OCI-LY1 (cell line): ENCODE measurements at regions not wholly inside any gene's neighbourhood (a gene's known extent, or its start where the extent isn't known, plus 50 kb on each side); places are given as distances from the start of the nearest gene placed in this dataset.

Experiments used
- H2AFZ ChIP-seq: fragments of 200-600 bp; sonication (generic), shearing (Covaris generic); 2 replicates; pipeline ENCODE4 v1.6.0; 2014; ENCODE audit warnings: antibody characterized with exemption, mild to moderate bottlenecking, low read length
- H3F3A ChIP-seq: fragments of 200-600 bp; sonication (generic), shearing (Covaris generic); 2 replicates; pipeline ENCODE4 v1.6.0; 2014; ENCODE audit warnings: mild to moderate bottlenecking, antibody characterized with exemption, low read length, moderate library complexity; ENCODE audit not compliant: insufficient read depth
- H3K27ac ChIP-seq: fragments of 200-600 bp; sonication (generic); 2 replicates; pipeline ENCODE4 v1.5.1; 2014; ENCODE audit warnings: low read length, mixed run types, mild to moderate bottlenecking, low read depth; ENCODE audit not compliant: poor library complexity, severe bottlenecking
- H3K27me3 ChIP-seq: fragments of 200-600 bp; sonication (generic); 2 replicates; pipeline ENCODE4 v1.6.0; 2014; ENCODE audit warnings: antibody characterized with exemption, mild to moderate bottlenecking, low read length, moderate library complexity; ENCODE audit not compliant: insufficient read depth
- H3K36me3 ChIP-seq: fragments of 200-600 bp; sonication (generic); 2 replicates; pipeline ENCODE4 v1.6.1; 2014; ENCODE audit warnings: mild to moderate bottlenecking, antibody characterized with exemption, low read length, moderate library complexity, mixed read lengths; ENCODE audit not compliant: insufficient read depth
- H3K4me1 ChIP-seq: fragments of 200-600 bp; sonication (generic); 2 replicates; pipeline ENCODE4 v1.5.1; 2014; ENCODE audit warnings: mild to moderate bottlenecking, low read length, moderate library complexity; ENCODE audit not compliant: insufficient read depth, severe bottlenecking
- H3K4me2 ChIP-seq: fragments of 200-600 bp; sonication (generic), shearing (Covaris generic); 2 replicates; pipeline ENCODE4 v1.6.1; 2014; ENCODE audit warnings: low read length
- H3K4me3 ChIP-seq: fragments of 200-600 bp; sonication (generic); 2 replicates; pipeline ENCODE4 v1.5.1; 2014; ENCODE audit warnings: low read length, low read depth, mild to moderate bottlenecking, mixed read lengths; ENCODE audit not compliant: poor library complexity, severe bottlenecking
- H3K79me2 ChIP-seq: fragments of 200-600 bp; shearing (Covaris generic); 2 replicates; pipeline ENCODE4 v1.6.1; 2016; ENCODE audit warnings: mixed run types, low read length, mixed read lengths; ENCODE audit not compliant: insufficient read depth
- H3K9ac ChIP-seq: fragments of 200-600 bp; sonication (generic), shearing (Covaris generic); 2 replicates; pipeline ENCODE4 v1.6.1; 2014; ENCODE audit warnings: mild to moderate bottlenecking, low read length, mixed read lengths
- H3K9me2 ChIP-seq: fragments of 200-600 bp; sonication (generic), shearing (Covaris generic); 2 replicates; pipeline ENCODE4 v1.6.1; 2014; ENCODE audit warnings: low read depth, mild to moderate bottlenecking, low read length, mixed read lengths
- H3K9me3 ChIP-seq: fragments of 200-600 bp; shearing (Covaris generic); 2 replicates; pipeline ENCODE4 v1.6.1; 2014; ENCODE audit warnings: low read length, mixed read lengths
- H4K20me1 ChIP-seq: fragments of 200-600 bp; sonication (generic), shearing (Covaris generic); 2 replicates; pipeline ENCODE4 v1.6.0; 2016; ENCODE audit warnings: mild to moderate bottlenecking, low read length; ENCODE audit not compliant: insufficient read depth
- EZH2 ChIP-seq: fragments of 200-600 bp; sonication (generic), shearing (Covaris generic); IDR thresholded peaks from 2 replicates; pipeline ENCODE4 v1.8.0; 2017; ENCODE audit warnings: borderline replicate concordance, mixed run types, mild to moderate bottlenecking, antibody characterized with exemption, low read length, moderate library complexity, mixed read lengths
- TF ChIP-seq, protein P1 (sequence below): fragments of 200-600 bp; sonication (generic), shearing (Covaris generic); IDR thresholded peaks from 2 replicates; pipeline ENCODE4 v1.5.1; 2017; ENCODE audit warnings: mild to moderate bottlenecking, antibody characterized with exemption, low read length, moderate library complexity, mixed read lengths

DNA sequence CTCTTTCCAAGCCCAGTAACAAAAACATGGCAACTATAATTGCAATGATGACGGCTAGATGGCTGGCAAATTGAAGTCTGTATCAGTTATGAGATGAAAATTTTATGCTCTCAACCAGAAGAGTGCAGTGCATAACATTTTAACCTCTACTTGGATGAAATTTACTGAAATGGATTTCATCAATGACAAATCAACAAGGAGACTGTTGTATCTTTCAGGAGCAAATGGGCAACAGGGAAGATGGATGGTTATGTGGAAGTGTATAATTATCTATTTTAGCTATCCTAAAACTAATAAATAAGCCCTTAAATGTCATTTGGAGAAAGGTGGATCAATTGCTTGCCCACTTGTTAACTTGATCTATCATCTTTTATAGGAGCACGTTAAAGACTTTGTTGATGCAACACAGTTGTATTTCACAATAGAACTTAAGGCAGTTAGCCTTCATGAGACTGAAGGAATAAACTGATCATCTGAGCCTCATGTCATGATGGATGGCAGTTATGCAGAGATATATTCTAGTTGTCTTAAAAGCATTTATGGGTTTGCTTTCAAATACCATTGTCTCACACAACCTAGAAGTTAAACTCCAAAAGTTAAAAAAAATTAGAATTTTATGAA, 315.1 kb upstream of the TBC1D5 start:
- no peak overlapping the region for H2AFZ ChIP-seq
- TF ChIP-seq, protein P1, sequence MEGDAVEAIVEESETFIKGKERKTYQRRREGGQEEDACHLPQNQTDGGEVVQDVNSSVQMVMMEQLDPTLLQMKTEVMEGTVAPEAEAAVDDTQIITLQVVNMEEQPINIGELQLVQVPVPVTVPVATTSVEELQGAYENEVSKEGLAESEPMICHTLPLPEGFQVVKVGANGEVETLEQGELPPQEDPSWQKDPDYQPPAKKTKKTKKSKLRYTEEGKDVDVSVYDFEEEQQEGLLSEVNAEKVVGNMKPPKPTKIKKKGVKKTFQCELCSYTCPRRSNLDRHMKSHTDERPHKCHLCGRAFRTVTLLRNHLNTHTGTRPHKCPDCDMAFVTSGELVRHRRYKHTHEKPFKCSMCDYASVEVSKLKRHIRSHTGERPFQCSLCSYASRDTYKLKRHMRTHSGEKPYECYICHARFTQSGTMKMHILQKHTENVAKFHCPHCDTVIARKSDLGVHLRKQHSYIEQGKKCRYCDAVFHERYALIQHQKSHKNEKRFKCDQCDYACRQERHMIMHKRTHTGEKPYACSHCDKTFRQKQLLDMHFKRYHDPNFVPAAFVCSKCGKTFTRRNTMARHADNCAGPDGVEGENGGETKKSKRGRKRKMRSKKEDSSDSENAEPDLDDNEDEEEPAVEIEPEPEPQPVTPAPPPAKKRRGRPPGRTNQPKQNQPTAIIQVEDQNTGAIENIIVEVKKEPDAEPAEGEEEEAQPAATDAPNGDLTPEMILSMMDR = no peak
- no peak for TF ChIP-seq EZH2
- H3K4me3 ChIP-seq = no peak overlapping the region
- H3F3A ChIP-seq = no peaks in the 10 kb centered on the region
- H3K9me2 ChIP-seq = no peaks in the 10 kb centered on the region
- H3K4me1 ChIP-seq = no peaks in the 10 kb centered on the region
- H3K36me3 ChIP-seq = no peaks in the 10 kb centered on the region
- H3K4me2 ChIP-seq = no peak overlapping the region
- no peaks in the 10 kb centered on the region for H3K79me2 ChIP-seq
- no peak overlapping the region for H3K9ac ChIP-seq
- no peaks in the 10 kb centered on the region for H3K9me3 ChIP-seq
- H3K27me3 ChIP-seq = no peaks in the 10 kb centered on the region
- no peaks in the 10 kb centered on the region for H4K20me1 ChIP-seq
- no peak overlapping the region for H3K27ac ChIP-seq

DNA sequence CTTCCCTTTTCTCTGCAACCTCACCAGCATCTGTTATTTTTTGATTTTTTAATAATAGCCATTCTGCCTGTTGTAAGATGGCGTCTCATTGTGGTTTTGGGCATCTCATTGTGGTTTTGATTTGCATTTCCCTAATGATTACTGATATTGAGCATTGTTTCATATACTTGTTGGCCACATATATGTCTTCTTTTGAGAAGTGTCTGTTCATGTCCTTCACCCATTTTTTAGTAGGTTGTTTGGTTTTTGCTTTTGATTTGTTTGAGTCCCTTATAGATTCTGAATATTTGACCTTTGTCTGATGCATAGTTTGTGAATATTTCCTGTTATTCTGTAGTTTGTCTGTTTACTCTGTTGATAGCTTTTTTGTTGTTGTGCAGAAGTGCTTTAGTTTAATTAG, 312.2 kb upstream of the TBC1D5 start:
- Histone ChIP-seq H3K36me3 (no peaks in the 10 kb centered on the region), H3K27me3 (no peaks in the 10 kb centered on the region), H3K9ac (no peak overlapping the region), H3K4me3 (no peak overlapping the region), H3K9me2 (no peaks in the 10 kb centered on the region), H3K4me1 (no peaks in the 10 kb centered on the region), H3F3A (no peaks in the 10 kb centered on the region), H3K4me2 (no peak overlapping the region), H3K27ac (no peak overlapping the region), H3K9me3 (no peaks in the 10 kb centered on the region), H2AFZ (no peak overlapping the region), H4K20me1 (no peaks in the 10 kb centered on the region), H3K79me2 (no peaks in the 10 kb centered on the region)
- no peak for TF ChIP-seq EZH2
- TF ChIP-seq, protein P1 = no peak

DNA sequence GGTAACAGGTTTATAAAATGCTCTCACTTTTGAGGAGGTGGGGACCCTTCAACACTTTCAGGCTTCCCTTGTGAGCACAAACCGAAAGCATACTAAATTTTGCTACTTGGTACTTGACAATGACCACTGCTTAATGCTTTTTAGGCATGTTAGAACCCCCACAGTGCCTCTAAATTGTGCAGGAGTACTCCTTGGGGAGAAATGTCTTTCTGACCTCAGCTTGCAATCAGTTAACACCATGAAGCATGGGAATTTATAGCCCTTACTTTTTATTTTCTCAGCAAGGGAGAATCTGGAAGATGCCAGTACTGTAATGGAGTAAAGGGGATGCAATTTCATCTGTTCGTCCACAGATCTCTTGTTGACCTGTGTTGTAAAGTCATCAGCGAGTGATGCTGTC, 308.9 kb upstream of the TBC1D5 start:
- Histone ChIP-seq H3K79me2 (no peaks in the 10 kb centered on the region), H3K27ac (no peak overlapping the region), H3F3A (no peaks in the 10 kb centered on the region), H3K4me3 (no peak overlapping the region), H3K9me2 (no peaks in the 10 kb centered on the region), H4K20me1 (no peaks in the 10 kb centered on the region), H3K4me1 (no peaks in the 10 kb centered on the region), H2AFZ (no peak overlapping the region), H3K9me3 (no peaks in the 10 kb centered on the region), H3K27me3 (no peaks in the 10 kb centered on the region), H3K4me2 (no peak overlapping the region), H3K9ac (no peak overlapping the region), H3K36me3 (no peaks in the 10 kb centered on the region)
- TF ChIP-seq, protein P1 = no peak
- TF ChIP-seq EZH2 = no peak
